Hepatocyte (in vitro differentiated cells): ENCODE measurements at regions not wholly inside any gene's neighbourhood (a gene's known extent, or its start where the extent isn't known, plus 50 kb on each side); places are given as distances from the start of the nearest gene placed in this dataset.

ENCODE experiments used
- DNase-seq: peaks from one replicate; pipeline ENCODE4 v3.0.0-alpha.2; 2016; ENCODE audit warnings: low spot score
- H2AFZ ChIP-seq: fragments of 200-600 bp; sonication (generic); 2 replicates; pipeline ENCODE4 v1.6.0; 2016; ENCODE audit warnings: antibody characterized with exemption, mild to moderate bottlenecking
- H3K27ac ChIP-seq: fragments of 200-600 bp; sonication (generic); 2 replicates; pipeline ENCODE4 v1.5.1; 2016; ENCODE audit warnings: mild to moderate bottlenecking
- H3K27me3 ChIP-seq: fragments of 200-600 bp; sonication (generic); 2 replicates; pipeline ENCODE4 v1.6.1; 2016
- H3K36me3 ChIP-seq: fragments of 200-600 bp; sonication (generic); replicated peaks from 2 replicates; pipeline ENCODE4 v1.5.1; 2016; ENCODE audit warnings: low read depth; ENCODE audit not compliant: insufficient read depth
- H3K4me1 ChIP-seq: fragments of 200-600 bp; sonication (generic); 2 replicates; pipeline ENCODE4 v1.5.1; 2016; ENCODE audit warnings: mild to moderate bottlenecking, moderate library complexity; ENCODE audit not compliant: insufficient read depth
- H3K4me2 ChIP-seq: fragments of 200-600 bp; sonication (generic); 2 replicates; pipeline ENCODE4 v1.6.0; 2016
- H3K4me3 ChIP-seq: fragments of 200-600 bp; sonication (generic); 2 replicates; pipeline ENCODE4 v1.5.1; 2016; ENCODE audit warnings: mild to moderate bottlenecking
- H3K79me2 ChIP-seq: fragments of 200-600 bp; sonication (generic); 2 replicates; pipeline ENCODE4 v1.6.0; 2017; ENCODE audit warnings: mild to moderate bottlenecking
- H3K9me2 ChIP-seq: fragments of 200-600 bp; sonication (generic); replicated peaks from 2 replicates; pipeline ENCODE4 v1.6.0; 2017; ENCODE audit warnings: mild to moderate bottlenecking; ENCODE audit not compliant: insufficient read depth
- H3K9me3 ChIP-seq: fragments of 200-600 bp; sonication (generic); 2 replicates; pipeline ENCODE4 v1.5.1; 2016; ENCODE audit warnings: low read depth, mild to moderate bottlenecking
- H4K20me1 ChIP-seq: fragments of 200-600 bp; sonication (generic); 2 replicates; pipeline ENCODE4 v1.6.0; 2016; ENCODE audit warnings: mild to moderate bottlenecking; ENCODE audit not compliant: insufficient read depth, poor library complexity, severe bottlenecking
- EZH2 ChIP-seq: fragments of 200-600 bp; sonication (generic); IDR thresholded peaks from 2 replicates; pipeline ENCODE4 v1.6.1; 2016; ENCODE audit warnings: antibody characterized with exemption, mild to moderate bottlenecking, borderline replicate concordance
- EZH2phosphoT487 ChIP-seq: fragments of 200-600 bp; sonication (generic); IDR thresholded peaks from one replicate; pipeline ENCODE4 v1.6.1; 2018; ENCODE audit warnings: antibody characterized with exemption, mild to moderate bottlenecking, low read depth, moderate library complexity; ENCODE audit not compliant: unreplicated experiment, severe bottlenecking
- WGBS: methylation state at CpG from one replicate; pipeline ENCODE4 v1.1.6; 2016; ENCODE audit warnings: low lambda C conversion rate; ENCODE audit errors: missing lambda C conversion rate; 5-methylcytosine and 5-hydroxymethylcytosine counted together
- TF ChIP-seq, protein P1 (sequence below): fragments of 200-600 bp; sonication (generic); IDR thresholded peaks from 2 replicates; pipeline ENCODE4 v1.5.1; 2016; ENCODE audit warnings: antibody characterized with exemption, mild to moderate bottlenecking; ENCODE audit not compliant: poor library complexity

DNA sequence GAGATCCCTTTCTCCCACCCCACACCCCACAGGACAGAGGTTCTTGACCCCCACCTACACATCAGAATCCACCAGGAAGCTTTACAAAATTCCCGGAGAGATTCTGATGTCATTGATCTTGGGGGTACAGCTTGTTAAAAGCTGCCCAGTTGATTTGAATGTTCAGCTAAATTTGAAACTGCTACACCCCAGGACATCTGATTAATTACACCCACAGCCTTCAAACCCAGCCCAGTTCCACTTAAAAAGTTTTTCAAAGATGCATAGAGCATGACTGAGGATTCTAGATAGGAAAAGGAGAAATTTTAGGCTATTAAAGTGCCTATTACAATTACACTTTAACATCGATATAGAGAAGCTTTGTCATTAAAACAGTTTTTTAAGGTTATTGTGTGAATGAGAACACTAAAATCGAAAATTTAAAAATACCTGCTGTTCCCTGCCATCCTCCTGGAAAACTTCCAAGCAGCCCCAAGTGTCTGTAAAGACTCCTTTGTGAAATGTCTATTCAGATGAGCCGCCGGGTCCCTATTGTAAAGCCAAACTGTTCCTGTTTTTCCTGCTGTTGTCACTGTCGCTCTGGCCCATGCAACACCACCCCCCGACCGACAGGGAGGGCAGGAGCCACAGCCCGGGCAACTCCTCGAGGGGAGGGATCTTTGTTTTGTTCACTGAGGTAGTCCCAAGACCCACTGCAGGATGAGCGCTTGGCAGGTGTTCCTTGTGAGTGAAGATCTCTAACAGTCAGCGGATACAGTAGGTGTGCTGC lies 132.5 kb upstream of the PHACTR3 start:
- Histone ChIP-seq H3K9me2 (no peaks in the 10 kb centered on the region), H3K27me3 (no peaks in the 10 kb centered on the region), H3K4me3 (no peak overlapping the region), H4K20me1 (no peaks in the 10 kb centered on the region), H3K79me2 (no peaks in the 10 kb centered on the region), H3K9me3 (no peaks in the 10 kb centered on the region), H2AFZ (no peak overlapping the region), H3K4me1 (no peaks in the 10 kb centered on the region), H3K4me2 (no peak overlapping the region), H3K36me3 (no peaks in the 10 kb centered on the region), H3K27ac (no peak overlapping the region)
- WGBS, result 77% methylated on average over 12 of the region's 12 CpGs
- no peak for DNase-seq
- TF ChIP-seq EZH2phosphoT487 (no peak), EZH2 (no peak)
- TF ChIP-seq, protein P1, sequence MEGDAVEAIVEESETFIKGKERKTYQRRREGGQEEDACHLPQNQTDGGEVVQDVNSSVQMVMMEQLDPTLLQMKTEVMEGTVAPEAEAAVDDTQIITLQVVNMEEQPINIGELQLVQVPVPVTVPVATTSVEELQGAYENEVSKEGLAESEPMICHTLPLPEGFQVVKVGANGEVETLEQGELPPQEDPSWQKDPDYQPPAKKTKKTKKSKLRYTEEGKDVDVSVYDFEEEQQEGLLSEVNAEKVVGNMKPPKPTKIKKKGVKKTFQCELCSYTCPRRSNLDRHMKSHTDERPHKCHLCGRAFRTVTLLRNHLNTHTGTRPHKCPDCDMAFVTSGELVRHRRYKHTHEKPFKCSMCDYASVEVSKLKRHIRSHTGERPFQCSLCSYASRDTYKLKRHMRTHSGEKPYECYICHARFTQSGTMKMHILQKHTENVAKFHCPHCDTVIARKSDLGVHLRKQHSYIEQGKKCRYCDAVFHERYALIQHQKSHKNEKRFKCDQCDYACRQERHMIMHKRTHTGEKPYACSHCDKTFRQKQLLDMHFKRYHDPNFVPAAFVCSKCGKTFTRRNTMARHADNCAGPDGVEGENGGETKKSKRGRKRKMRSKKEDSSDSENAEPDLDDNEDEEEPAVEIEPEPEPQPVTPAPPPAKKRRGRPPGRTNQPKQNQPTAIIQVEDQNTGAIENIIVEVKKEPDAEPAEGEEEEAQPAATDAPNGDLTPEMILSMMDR, result no peak

DNA sequence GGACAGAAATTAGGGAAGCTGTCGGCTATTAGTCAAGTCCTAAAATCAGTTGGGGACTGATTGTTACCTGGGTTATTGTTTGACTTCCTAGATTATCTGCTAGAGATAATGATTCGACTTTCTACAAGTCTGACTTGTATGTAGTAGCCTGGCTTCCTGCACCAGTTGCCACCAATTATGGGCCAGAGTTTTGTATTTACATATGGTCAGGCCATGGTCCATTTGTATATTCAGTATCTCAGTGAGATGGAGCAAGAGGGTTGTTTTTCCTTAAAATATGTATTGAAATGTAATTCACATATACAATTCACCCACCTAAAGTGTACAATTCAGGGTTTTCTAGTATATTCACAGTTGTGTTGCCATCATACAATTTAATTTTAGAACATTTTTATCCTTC lies 130.6 kb upstream of the PHACTR3 start:
- Histone ChIP-seq H3K27me3 (no peaks in the 10 kb centered on the region), H3K9me3 (no peaks in the 10 kb centered on the region), H3K4me1 (no peaks in the 10 kb centered on the region), H4K20me1 (no peaks in the 10 kb centered on the region), H2AFZ (no peak overlapping the region), H3K27ac (no peak overlapping the region), H3K36me3 (no peaks in the 10 kb centered on the region), H3K79me2 (no peaks in the 10 kb centered on the region), H3K9me2 (no peaks in the 10 kb centered on the region), H3K4me2 (no peak overlapping the region), H3K4me3 (no peak overlapping the region)
- WGBS, result 66% methylated on average over 2 of the region's 2 CpGs
- TF ChIP-seq, protein P1, result no peak
- no peak for TF ChIP-seq EZH2phosphoT487
- no peak for TF ChIP-seq EZH2
- no peak for DNase-seq

DNA sequence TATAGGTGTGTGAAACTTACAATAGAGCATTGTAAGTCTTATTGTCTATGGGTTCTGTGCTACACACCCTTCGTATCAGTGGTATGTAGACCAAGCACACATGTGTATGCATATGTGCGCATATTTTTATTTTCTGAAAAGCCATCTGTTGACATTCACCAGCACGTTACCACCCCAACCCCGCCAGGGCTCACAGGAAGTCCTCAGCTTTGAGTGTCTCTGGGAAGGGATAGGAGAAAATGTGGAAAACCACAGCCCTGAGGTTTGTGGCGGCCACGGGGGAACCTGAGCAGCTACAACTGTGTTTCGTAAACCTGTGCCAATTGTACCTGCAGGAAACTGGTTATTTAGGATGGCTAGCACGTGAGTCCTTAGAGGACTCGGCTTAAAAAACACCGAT lies 123.3 kb upstream of the PHACTR3 start:
- Histone ChIP-seq H3K27ac (no peak overlapping the region), H4K20me1 (no peaks in the 10 kb centered on the region), H3K27me3 (no peaks in the 10 kb centered on the region), H3K9me2 (no peaks in the 10 kb centered on the region), H2AFZ (no peak overlapping the region), H3K9me3 (no peaks in the 10 kb centered on the region), H3K36me3 (no peaks in the 10 kb centered on the region), H3K4me1 (no peaks in the 10 kb centered on the region), H3K4me2 (no peak overlapping the region), H3K79me2 (no peaks in the 10 kb centered on the region), H3K4me3 (no peak overlapping the region)
- WGBS, result 89% methylated on average over 10 of the region's 10 CpGs
- DNase-seq, result no peak
- TF ChIP-seq EZH2phosphoT487, result no peak
- no peak for TF ChIP-seq EZH2
- TF ChIP-seq, protein P1, result no peak
